Testis (tissue), 2 donors: ENCODE measurements at regions not wholly inside any gene's neighbourhood (a gene's known extent, or its start where the extent isn't known, plus 50 kb on each side); places are given as distances from the start of the nearest gene placed in this dataset.
"Not testable (repeated sequence)": the region's sequence is repeated elsewhere in the genome, so short reads cannot be mapped to it uniquely, and the experiment has no call there.

Source experiments
- POLR2A ChIP-seq: fragments of 450-650 bp; IDR thresholded peaks from one replicate; pipeline ENCODE4 v1.6.1; 2017; ENCODE audit warnings: antibody characterized with exemption, mild to moderate bottlenecking, moderate library complexity
- TF ChIP-seq, protein P1 (sequence below), 3 experiments: fragments of 450-650 bp in 2 of 3; fragments of 200-600 bp in 1 of 3; sonication (generic) in 1 of 3; IDR thresholded peaks; one replicate each; pipeline ENCODE4 v1.5.1; 2016 to 2019; ENCODE audit warnings: antibody characterized with exemption in 3 of 3, mild to moderate bottlenecking in 2 of 3, moderate library complexity in 1 of 3

- not testable (repeated sequence) for TF ChIP-seq POLR2A
- TF ChIP-seq, protein P1, sequence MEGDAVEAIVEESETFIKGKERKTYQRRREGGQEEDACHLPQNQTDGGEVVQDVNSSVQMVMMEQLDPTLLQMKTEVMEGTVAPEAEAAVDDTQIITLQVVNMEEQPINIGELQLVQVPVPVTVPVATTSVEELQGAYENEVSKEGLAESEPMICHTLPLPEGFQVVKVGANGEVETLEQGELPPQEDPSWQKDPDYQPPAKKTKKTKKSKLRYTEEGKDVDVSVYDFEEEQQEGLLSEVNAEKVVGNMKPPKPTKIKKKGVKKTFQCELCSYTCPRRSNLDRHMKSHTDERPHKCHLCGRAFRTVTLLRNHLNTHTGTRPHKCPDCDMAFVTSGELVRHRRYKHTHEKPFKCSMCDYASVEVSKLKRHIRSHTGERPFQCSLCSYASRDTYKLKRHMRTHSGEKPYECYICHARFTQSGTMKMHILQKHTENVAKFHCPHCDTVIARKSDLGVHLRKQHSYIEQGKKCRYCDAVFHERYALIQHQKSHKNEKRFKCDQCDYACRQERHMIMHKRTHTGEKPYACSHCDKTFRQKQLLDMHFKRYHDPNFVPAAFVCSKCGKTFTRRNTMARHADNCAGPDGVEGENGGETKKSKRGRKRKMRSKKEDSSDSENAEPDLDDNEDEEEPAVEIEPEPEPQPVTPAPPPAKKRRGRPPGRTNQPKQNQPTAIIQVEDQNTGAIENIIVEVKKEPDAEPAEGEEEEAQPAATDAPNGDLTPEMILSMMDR (IDR thresholded peaks at IDR 0.05), result not testable (repeated sequence)
Observed at GRCh38 chr3:22381564-22381963, 630.6 kb upstream of the ZNF385D start.
